ENCODE measurements at regions not wholly inside any gene's neighbourhood (a gene's known extent, or its start where the extent isn't known, plus 50 kb on each side); places are given as distances from the start of the nearest gene placed in this dataset.

DNA sequence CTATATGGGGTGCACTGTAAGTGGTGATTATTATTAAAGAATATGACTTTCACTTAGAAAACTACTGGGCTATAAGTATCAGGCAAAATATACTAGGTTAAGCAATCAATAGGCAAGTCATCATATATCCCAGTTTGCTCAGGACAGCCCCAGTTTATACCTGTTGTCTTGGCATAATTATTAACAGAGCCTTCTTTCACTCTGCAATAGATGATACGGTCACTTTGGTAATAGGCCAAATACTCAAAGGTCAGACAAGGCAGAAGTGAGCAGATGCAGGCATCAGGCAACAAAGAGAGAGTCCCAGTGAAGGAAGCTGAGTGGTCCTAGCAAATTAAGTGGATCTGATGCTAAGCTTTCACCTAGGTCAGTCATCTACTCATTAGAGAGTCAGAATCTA, 599.9 kb downstream of the LMO4 start:
- no peak overlapping the region for H2AK5ac ChIP-seq (ENCODE audit: low read length, severe bottlenecking)
- H3K4me2 ChIP-seq (ENCODE audit: low read length, poor library complexity, severe bottlenecking) = no peak overlapping the region
- H3K4me3 ChIP-seq (ENCODE audit: insufficient read depth in 1 of 2, low read depth in 1 of 2, low read length in 2 of 2) = no peak overlapping the region
- H3K36me3 ChIP-seq (ENCODE audit: control insufficient read depth in 1 of 2, insufficient read depth in 2 of 2, low read depth in 1 of 2, low read length in 2 of 2) = no peaks in the 10 kb centered on the region
- no peak overlapping the region for H4K8ac ChIP-seq (ENCODE audit: low read length)
- no peak overlapping the region for H3K23ac ChIP-seq (ENCODE audit: low read length in 2 of 2)
- H3K9me3 ChIP-seq (ENCODE audit: control insufficient read depth, low read length) = peaks cover 15% of the 10 kb centered on the region
- no peak overlapping the region for H2BK120ac ChIP-seq (ENCODE audit: low read depth, low read length)
- H3K27me3 ChIP-seq (ENCODE audit: control insufficient read depth in 1 of 2, insufficient read depth in 1 of 2, low read length in 2 of 2) = no peaks in the 10 kb centered on the region
- H2BK15ac ChIP-seq (ENCODE audit: low read depth, poor library complexity, severe bottlenecking) = no peak overlapping the region
- no peak overlapping the region for H2BK5ac ChIP-seq (ENCODE audit: low read depth, low read length, poor library complexity, severe bottlenecking)
- H2AFZ ChIP-seq (ENCODE audit: low read depth, low read length) = no peak overlapping the region
- H4K91ac ChIP-seq (ENCODE audit: low read length) = no peak overlapping the region
- WGBS = 92% methylated on average over 1 of the region's 1 CpG
- H3K18ac ChIP-seq (ENCODE audit: low read depth in 1 of 2, low read length in 2 of 2) = no peak overlapping the region
- H2BK12ac ChIP-seq (ENCODE audit: low read length in 2 of 2) = no peak overlapping the region
- no peak overlapping the region for H3K9ac ChIP-seq (ENCODE audit: low read length)
- H3K79me1 ChIP-seq (replicated peaks; ENCODE audit: low read length, poor library complexity, severe bottlenecking) = no peaks in the 10 kb centered on the region
- H3K27ac ChIP-seq (ENCODE audit: low read length, poor library complexity, severe bottlenecking) = no peak overlapping the region
- DNase-seq = no peak
- H3K14ac ChIP-seq (ENCODE audit: low read length in 2 of 2) = no peak overlapping the region
- H3K4ac ChIP-seq (ENCODE audit: low read depth in 1 of 2, low read length in 2 of 2) = no peak overlapping the region
- no peaks in the 10 kb centered on the region for H3K4me1 ChIP-seq (ENCODE audit: control insufficient read depth, insufficient read depth, low read depth, low read length)

GRCh38 chr1:87929906-87930305, 601.2 kb downstream of the LMO4 start:
- H2BK5ac ChIP-seq (ENCODE audit: low read depth, low read length, poor library complexity, severe bottlenecking) = no peak overlapping the region
- H3K36me3 ChIP-seq (ENCODE audit: control insufficient read depth in 1 of 2, insufficient read depth in 2 of 2, low read depth in 1 of 2, low read length in 2 of 2) = no peaks in the 10 kb centered on the region
- H2BK15ac ChIP-seq (ENCODE audit: low read depth, poor library complexity, severe bottlenecking) = no peak overlapping the region
- no peak overlapping the region for H4K91ac ChIP-seq (ENCODE audit: low read length)
- H3K14ac ChIP-seq (ENCODE audit: low read length in 2 of 2) = no peak overlapping the region
- no peak overlapping the region for H3K9ac ChIP-seq (ENCODE audit: low read length)
- no peak overlapping the region for H3K4ac ChIP-seq (ENCODE audit: low read depth in 1 of 2, low read length in 2 of 2)
- H4K8ac ChIP-seq (ENCODE audit: low read length) = no peak overlapping the region
- no peak overlapping the region for H3K27ac ChIP-seq (ENCODE audit: low read length, poor library complexity, severe bottlenecking)
- WGBS = no CpG with 5 or more reads among the region's 1 CpG
- no peak overlapping the region for H2BK12ac ChIP-seq (ENCODE audit: low read length in 2 of 2)
- DNase-seq = no peak
- no peak overlapping the region for H3K23ac ChIP-seq (ENCODE audit: low read length in 2 of 2)
- H2AFZ ChIP-seq (ENCODE audit: low read depth, low read length) = no peak overlapping the region
- H3K18ac ChIP-seq (ENCODE audit: low read depth in 1 of 2, low read length in 2 of 2) = no peak overlapping the region
- H2BK120ac ChIP-seq (ENCODE audit: low read depth, low read length) = no peak overlapping the region
- H3K4me1 ChIP-seq (ENCODE audit: control insufficient read depth, insufficient read depth, low read depth, low read length) = no peaks in the 10 kb centered on the region
- peaks cover 15% of the 10 kb centered on the region for H3K9me3 ChIP-seq (ENCODE audit: control insufficient read depth, low read length)
- no peak overlapping the region for H3K4me2 ChIP-seq (ENCODE audit: low read length, poor library complexity, severe bottlenecking)
- no peaks in the 10 kb centered on the region for H3K27me3 ChIP-seq (ENCODE audit: control insufficient read depth in 1 of 2, insufficient read depth in 1 of 2, low read length in 2 of 2)
- H2AK5ac ChIP-seq (ENCODE audit: low read length, severe bottlenecking) = no peak overlapping the region
- H3K4me3 ChIP-seq (ENCODE audit: insufficient read depth in 1 of 2, low read depth in 1 of 2, low read length in 2 of 2) = no peak overlapping the region
- no peaks in the 10 kb centered on the region for H3K79me1 ChIP-seq (replicated peaks; ENCODE audit: low read length, poor library complexity, severe bottlenecking)

GRCh38 chr1:87930796-87931195, 602.1 kb downstream of the LMO4 start:
- Histone ChIP-seq H3K36me3 (ENCODE audit: control insufficient read depth in 1 of 2, insufficient read depth in 2 of 2, low read depth in 1 of 2, low read length in 2 of 2) (no peaks in the 10 kb centered on the region), H3K79me1 (replicated peaks; ENCODE audit: low read length, poor library complexity, severe bottlenecking) (no peaks in the 10 kb centered on the region), H3K9ac (ENCODE audit: low read length) (no peak overlapping the region), H2AK5ac (ENCODE audit: low read length, severe bottlenecking) (no peak overlapping the region), H2BK15ac (ENCODE audit: low read depth, poor library complexity, severe bottlenecking) (no peak overlapping the region), H3K4me3 (ENCODE audit: insufficient read depth in 1 of 2, low read depth in 1 of 2, low read length in 2 of 2) (no peak overlapping the region), H3K27ac (ENCODE audit: low read length, poor library complexity, severe bottlenecking) (no peak overlapping the region), H3K4me1 (ENCODE audit: control insufficient read depth, insufficient read depth, low read depth, low read length) (no peaks in the 10 kb centered on the region), H3K4ac (ENCODE audit: low read depth in 1 of 2, low read length in 2 of 2) (no peak overlapping the region), H3K9me3 (ENCODE audit: control insufficient read depth, low read length) (peaks cover 15% of the 10 kb centered on the region), H2BK12ac (ENCODE audit: low read length in 2 of 2) (no peak overlapping the region), H3K14ac (ENCODE audit: low read length in 2 of 2) (no peak overlapping the region), H3K18ac (ENCODE audit: low read depth in 1 of 2, low read length in 2 of 2) (no peak overlapping the region), H2AFZ (ENCODE audit: low read depth, low read length) (no peak overlapping the region), H4K8ac (ENCODE audit: low read length) (no peak overlapping the region), H2BK5ac (ENCODE audit: low read depth, low read length, poor library complexity, severe bottlenecking) (no peak overlapping the region), H3K27me3 (ENCODE audit: control insufficient read depth in 1 of 2, insufficient read depth in 1 of 2, low read length in 2 of 2) (no peaks in the 10 kb centered on the region), H3K23ac (ENCODE audit: low read length in 2 of 2) (no peak overlapping the region), H4K91ac (ENCODE audit: low read length) (no peak overlapping the region), H2BK120ac (ENCODE audit: low read depth, low read length) (no peak overlapping the region), H3K4me2 (ENCODE audit: low read length, poor library complexity, severe bottlenecking) (no peak overlapping the region)
- WGBS = 45% methylated on average over 1 of the region's 1 CpG
- DNase-seq = no peak

GRCh38 chr1:87933171-87933570, 604.5 kb downstream of the LMO4 start:
- Histone ChIP-seq H2BK5ac (ENCODE audit: low read depth, low read length, poor library complexity, severe bottlenecking) (no peak overlapping the region), H4K8ac (ENCODE audit: low read length) (no peak overlapping the region), H2BK15ac (ENCODE audit: low read depth, poor library complexity, severe bottlenecking) (no peak overlapping the region), H2AFZ (ENCODE audit: low read depth, low read length) (no peak overlapping the region), H2BK12ac (ENCODE audit: low read length in 2 of 2) (no peak overlapping the region), H3K27ac (ENCODE audit: low read length, poor library complexity, severe bottlenecking) (no peak overlapping the region), H3K9ac (ENCODE audit: low read length) (no peak overlapping the region), H3K14ac (ENCODE audit: low read length in 2 of 2) (no peak overlapping the region), H4K91ac (ENCODE audit: low read length) (no peak overlapping the region), H3K79me1 (replicated peaks; ENCODE audit: low read length, poor library complexity, severe bottlenecking) (no peaks in the 10 kb centered on the region), H3K4me2 (ENCODE audit: low read length, poor library complexity, severe bottlenecking) (no peak overlapping the region), H3K27me3 (ENCODE audit: control insufficient read depth in 1 of 2, insufficient read depth in 1 of 2, low read length in 2 of 2) (no peaks in the 10 kb centered on the region), H3K4ac (ENCODE audit: low read depth in 1 of 2, low read length in 2 of 2) (no peak overlapping the region), H3K9me3 (ENCODE audit: control insufficient read depth, low read length) (peaks cover 15% of the 10 kb centered on the region), H2AK5ac (ENCODE audit: low read length, severe bottlenecking) (no peak overlapping the region), H2BK120ac (ENCODE audit: low read depth, low read length) (no peak overlapping the region), H3K36me3 (ENCODE audit: control insufficient read depth in 1 of 2, insufficient read depth in 2 of 2, low read depth in 1 of 2, low read length in 2 of 2) (no peaks in the 10 kb centered on the region), H3K23ac (ENCODE audit: low read length in 2 of 2) (no peak overlapping the region), H3K4me3 (ENCODE audit: insufficient read depth in 1 of 2, low read depth in 1 of 2, low read length in 2 of 2) (no peak overlapping the region), H3K4me1 (ENCODE audit: control insufficient read depth, insufficient read depth, low read depth, low read length) (no peaks in the 10 kb centered on the region), H3K18ac (ENCODE audit: low read depth in 1 of 2, low read length in 2 of 2) (no peak overlapping the region)
- no peak for DNase-seq
- 93% methylated on average over 5 of the region's 6 CpGs for WGBS
